AG04450 (cell line): ENCODE measurements at regions not wholly inside any gene's neighbourhood (a gene's known extent, or its start where the extent isn't known, plus 50 kb on each side); places are given as distances from the start of the nearest gene placed in this dataset.

Experiments
- CTCF ChIA-PET: fragments of 300-600, 350-600 bp; formaldehyde crosslinking; extraction: SDS; loops from one replicate; lab custom pipeline; 2022; ENCODE audit warnings: antibody characterized with exemption, inconsistent platforms; lab: Charles Lee
- POLR2A ChIA-PET: fragments of 350-600 bp; formaldehyde crosslinking; extraction: SDS; loops from one replicate; lab custom pipeline; 2021; ENCODE audit warnings: antibody characterized with exemption, inconsistent platforms; lab: Yijun Ruan, JAX
- DNase-seq: peaks from one replicate; pipeline ENCODE4 v3.0.0-alpha.2; 2011; ENCODE audit warnings: low read depth, low spot score
- H3K27ac ChIP-seq: one replicate; pipeline ENCODE4 v1.5.1; 2012; ENCODE audit warnings: low read depth, low read length, control low read depth
- H3K27me3 ChIP-seq: one replicate; pipeline ENCODE4 v1.6.0; 2012; ENCODE audit warnings: low read length; ENCODE audit not compliant: control insufficient read depth, insufficient read depth
- H3K4me3 ChIP-seq: 2 replicates; pipeline ENCODE4 v1.5.1; 2011; ENCODE audit warnings: mild to moderate bottlenecking, low read depth, low read length, control low read depth
- H3K9me3 ChIP-seq: 2 replicates; pipeline ENCODE4 v1.5.1; 2012; ENCODE audit warnings: low read length; ENCODE audit not compliant: control insufficient read depth, insufficient read depth
- TF ChIP-seq, protein P1 (sequence below): IDR thresholded peaks from 2 replicates; pipeline ENCODE4 v1.5.1; 2011; ENCODE audit warnings: low read depth, low read length, control low read depth, inconsistent platforms

DNA sequence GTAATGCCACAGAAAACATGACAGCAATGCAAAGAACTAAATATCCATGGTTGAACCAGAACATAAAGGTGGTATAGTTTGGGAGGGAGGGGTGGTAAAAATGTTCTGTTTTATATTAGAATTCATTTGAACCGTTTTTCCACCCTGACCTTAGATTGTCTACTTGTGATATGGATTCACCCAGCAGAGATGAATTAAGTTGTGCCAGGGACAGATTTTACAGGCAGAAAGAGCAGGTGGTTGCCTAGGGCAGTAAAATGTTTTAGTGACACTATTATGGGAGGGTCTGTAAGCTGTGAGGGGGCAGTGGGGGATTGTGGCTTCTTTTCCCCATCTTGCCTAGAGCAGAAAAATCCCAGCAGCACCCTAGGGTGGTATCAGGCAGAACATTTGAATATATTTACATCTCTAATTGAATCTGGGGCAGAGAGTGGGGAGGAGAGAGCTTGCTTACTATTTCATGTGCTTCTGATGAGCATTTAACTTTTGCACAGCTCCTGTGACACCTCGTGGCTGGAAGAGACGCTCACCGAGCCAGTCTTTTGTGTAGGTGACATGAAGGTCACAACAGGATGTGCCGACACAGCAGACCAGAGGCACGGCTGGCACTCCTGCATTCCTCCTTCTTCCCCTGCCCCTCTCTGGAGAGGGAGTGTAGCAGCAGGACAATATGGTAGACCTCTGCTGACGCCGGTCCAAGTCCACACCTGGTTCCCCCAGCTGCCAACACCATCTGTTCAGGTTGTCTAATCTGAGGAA, 452.3 kb downstream of the IRS2 start:
- ChIA-PET POLR2A (no interaction called here), CTCF (no interaction called here)
- Histone ChIP-seq H3K27ac (no peak overlapping the region), H3K4me3 (no peak overlapping the region), H3K9me3 (no peaks in the 10 kb centered on the region), H3K27me3 (no peaks in the 10 kb centered on the region)
- DNase-seq: no peak
- TF ChIP-seq, protein P1, sequence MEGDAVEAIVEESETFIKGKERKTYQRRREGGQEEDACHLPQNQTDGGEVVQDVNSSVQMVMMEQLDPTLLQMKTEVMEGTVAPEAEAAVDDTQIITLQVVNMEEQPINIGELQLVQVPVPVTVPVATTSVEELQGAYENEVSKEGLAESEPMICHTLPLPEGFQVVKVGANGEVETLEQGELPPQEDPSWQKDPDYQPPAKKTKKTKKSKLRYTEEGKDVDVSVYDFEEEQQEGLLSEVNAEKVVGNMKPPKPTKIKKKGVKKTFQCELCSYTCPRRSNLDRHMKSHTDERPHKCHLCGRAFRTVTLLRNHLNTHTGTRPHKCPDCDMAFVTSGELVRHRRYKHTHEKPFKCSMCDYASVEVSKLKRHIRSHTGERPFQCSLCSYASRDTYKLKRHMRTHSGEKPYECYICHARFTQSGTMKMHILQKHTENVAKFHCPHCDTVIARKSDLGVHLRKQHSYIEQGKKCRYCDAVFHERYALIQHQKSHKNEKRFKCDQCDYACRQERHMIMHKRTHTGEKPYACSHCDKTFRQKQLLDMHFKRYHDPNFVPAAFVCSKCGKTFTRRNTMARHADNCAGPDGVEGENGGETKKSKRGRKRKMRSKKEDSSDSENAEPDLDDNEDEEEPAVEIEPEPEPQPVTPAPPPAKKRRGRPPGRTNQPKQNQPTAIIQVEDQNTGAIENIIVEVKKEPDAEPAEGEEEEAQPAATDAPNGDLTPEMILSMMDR: no peak

DNA sequence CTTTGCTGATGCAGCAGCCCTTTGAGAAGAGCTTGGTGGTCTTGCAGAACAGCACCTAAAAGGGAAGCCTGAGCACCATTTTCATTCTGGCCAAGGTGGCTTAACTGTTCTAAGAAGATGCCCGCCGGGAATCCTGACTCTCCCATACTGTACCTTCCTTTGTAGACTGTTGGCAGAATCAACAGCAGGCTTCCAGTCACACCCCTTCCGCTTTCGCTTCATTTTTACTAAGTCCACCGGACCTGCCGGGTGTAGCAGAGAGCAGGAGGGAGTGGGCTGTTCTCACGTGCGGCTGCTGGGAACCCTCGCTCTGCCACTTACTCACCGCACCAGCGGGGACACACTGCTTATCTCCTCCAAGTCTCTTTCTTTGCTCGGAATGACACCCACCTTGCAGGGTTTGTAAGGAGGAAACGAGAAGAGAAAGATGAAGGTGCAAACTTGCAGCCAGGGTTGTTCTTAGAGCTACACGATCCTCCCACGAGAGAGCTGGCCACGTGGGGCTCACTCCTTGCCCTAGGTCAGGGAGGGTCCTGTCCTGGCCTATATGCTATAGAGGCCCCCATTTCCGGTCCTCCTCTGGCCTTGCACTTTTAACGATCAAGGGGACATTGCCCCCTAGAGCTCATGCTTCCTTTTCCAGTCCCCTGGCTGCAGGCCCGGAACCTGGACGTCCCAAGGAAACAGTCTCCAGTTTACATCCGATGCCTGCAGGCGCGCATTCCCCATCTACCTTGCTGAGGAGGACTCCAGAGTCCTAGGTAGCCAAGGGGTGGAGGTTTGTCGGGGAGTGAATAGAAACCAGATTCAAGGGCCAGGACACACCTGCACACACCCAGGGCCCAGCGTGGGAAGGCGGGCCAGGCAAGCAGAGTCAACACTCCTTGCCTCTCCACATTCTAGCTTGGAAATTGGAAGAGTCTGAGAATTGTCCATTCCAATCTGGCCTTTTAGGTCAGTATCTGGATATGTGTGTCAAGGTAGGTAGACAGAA, 453.6 kb downstream of the IRS2 start:
- POLR2A ChIA-PET: no interaction called here
- no peaks in the 10 kb centered on the region for H3K27me3 ChIP-seq
- CTCF ChIA-PET: interaction anchor here (0.6 kb wide), 1 partner anchor 188 kb away, joined by 3 read pairs; no protein-coding TSS in a partner anchor
- no peak for DNase-seq
- no peaks in the 10 kb centered on the region for H3K9me3 ChIP-seq
- no peak overlapping the region for H3K4me3 ChIP-seq
- TF ChIP-seq, protein P1: no peak
- no peak overlapping the region for H3K27ac ChIP-seq

DNA sequence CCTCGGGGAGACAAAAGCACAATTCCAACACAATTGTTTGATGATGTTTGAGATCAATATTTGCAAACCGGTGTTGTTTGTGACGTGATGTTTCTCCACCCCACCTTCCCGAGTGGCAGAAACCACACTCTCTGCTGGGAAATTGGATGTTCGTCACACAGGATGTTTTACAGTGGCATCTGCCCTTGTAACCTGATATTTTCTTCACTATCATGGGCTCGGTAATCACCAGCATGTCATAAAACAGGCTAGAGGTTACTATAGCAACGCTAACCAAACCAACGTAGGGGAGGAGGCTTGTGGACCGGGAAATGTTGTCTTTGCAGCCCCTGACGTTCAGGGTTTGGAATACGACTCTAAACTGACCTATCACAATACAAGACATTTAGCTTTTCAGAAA, 454.5 kb downstream of the IRS2 start:
- no peak overlapping the region for H3K4me3 ChIP-seq
- no peaks in the 10 kb centered on the region for H3K27me3 ChIP-seq
- H3K27ac ChIP-seq: no peak overlapping the region
- no peak for DNase-seq
- H3K9me3 ChIP-seq: no peaks in the 10 kb centered on the region
- ChIA-PET CTCF (interaction anchor here (0.6 kb wide), 1 partner anchor 17 kb away, joined by 4 read pairs; no protein-coding TSS in a partner anchor), POLR2A (no interaction called here)
- TF ChIP-seq, protein P1: no peak

DNA sequence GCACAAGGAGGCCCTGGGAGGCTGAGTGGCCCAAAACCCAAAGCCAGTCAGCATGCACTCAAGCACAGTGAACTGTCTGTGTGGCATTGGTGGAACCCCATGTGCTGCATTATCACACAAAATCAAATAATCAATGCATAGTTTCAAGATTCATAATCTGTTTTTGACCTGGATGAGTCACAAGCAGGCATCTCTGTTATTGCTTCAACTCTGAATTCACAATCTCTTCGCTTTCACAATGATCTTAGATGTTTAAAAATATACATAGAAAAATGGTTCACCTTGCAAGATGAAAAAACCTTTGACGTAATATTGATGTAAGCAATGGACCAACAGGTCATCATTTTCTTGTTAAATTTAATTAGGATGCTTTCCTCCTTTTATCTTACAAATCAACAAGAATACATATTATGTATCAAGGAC, 455.4 kb downstream of the IRS2 start:
- Histone ChIP-seq H3K27ac (no peak overlapping the region), H3K9me3 (no peaks in the 10 kb centered on the region), H3K27me3 (no peaks in the 10 kb centered on the region), H3K4me3 (no peak overlapping the region)
- TF ChIP-seq, protein P1: no peak
- CTCF ChIA-PET: no interaction called here
- POLR2A ChIA-PET: no interaction called here
- no peak for DNase-seq
